NCI-H146 (cell line): ENCODE measurements at regions not wholly inside any gene's neighbourhood (a gene's known extent, or its start where the extent isn't known, plus 50 kb on each side); places are given as distances from the start of the nearest gene placed in this dataset.
"Not testable (repeated sequence)": the region's sequence is repeated elsewhere in the genome, so short reads cannot be mapped to it uniquely, and the experiment has no call there.

ENCODE experiments used
- DNase-seq: peaks from one replicate; lab custom pipeline; 2025; lab: John Stamatoyannopoulos, UW

DNA sequence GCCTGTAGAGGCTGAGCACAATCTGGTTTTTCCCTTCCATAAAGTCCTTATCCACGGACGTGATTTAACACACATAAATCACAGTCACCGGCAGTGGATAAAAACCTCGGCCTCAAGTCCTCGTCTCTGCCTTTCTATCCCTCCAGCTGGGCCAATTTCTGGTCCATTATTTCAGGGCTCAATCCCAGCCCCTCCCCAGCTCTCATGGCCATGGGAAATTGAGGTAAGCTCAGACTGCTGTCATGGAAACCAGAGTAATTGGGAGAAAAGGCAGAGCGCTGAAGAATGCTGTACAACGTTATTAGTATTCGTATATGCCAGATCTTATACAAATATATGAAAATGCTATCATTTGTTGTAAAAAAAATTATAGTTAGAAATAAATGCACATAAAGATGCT, 86.2 kb upstream of the USP29 start:
- DNase-seq: no peak

DNA sequence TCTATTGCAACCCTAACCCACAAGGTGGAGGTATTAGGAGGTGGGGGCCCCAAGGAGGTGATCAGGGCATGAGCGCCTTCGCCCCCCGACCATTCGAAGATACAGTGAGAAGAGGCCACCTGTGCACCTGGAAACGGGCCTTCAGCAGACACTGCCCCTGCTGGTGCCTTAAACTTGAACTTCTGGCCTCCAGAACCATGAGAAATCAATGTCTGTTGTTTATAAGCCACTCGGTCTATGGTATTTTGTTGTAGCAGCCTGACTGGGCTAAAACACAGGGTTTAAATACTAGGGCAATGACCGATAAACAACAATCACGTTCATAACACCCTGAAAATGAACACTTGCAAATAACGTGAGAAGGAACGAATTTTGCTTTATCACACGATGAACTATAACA, 85.2 kb upstream of the USP29 start:
- DNase-seq: no peak

- DNase-seq: not testable (repeated sequence)
Measured at GRCh38 chr19:57035740-57036139, 84.0 kb upstream of the USP29 start.

- no peak for DNase-seq
Measured at GRCh38 chr19:57037556-57037955, 82.2 kb upstream of the USP29 start.

GRCh38 chr19:57047743-57048142, 72.0 kb upstream of the USP29 start:
- DNase-seq: no peak

GRCh38 chr19:57050863-57051262, 68.9 kb upstream of the USP29 start:
- DNase-seq: no peak

DNA sequence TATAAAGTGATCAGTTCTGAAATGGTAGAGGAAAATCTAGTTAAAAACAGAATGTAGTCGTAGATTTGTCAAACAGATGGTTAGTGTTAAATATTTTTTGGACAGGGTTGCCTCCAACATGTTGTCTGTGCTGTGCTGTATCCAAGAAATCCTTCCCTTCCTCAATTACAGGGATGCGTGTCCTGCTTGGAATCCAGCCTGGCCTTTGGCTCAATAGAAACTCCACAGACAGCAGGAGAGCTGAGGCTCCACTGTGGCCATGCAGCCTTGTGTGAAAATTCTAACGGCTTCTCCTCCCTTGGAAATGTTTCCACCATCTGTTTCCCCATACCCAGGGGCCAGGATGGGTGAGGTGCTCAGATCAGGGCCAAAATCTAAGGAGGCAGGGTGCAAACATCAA, 67.7 kb upstream of the USP29 start:
- DNase-seq: no peak

- no peak for DNase-seq
Measured at GRCh38 chr19:57053401-57053800, 66.4 kb upstream of the USP29 start.

GRCh38 chr19:57055956-57056355, 63.8 kb upstream of the USP29 start:
- DNase-seq: no peak

- DNase-seq: no peak
Measured at GRCh38 chr19:57057036-57057686, 62.6 kb upstream of the USP29 start.

- DNase-seq: no peak
Measured at GRCh38 chr19:57058871-57059270, 60.9 kb upstream of the USP29 start.

DNA sequence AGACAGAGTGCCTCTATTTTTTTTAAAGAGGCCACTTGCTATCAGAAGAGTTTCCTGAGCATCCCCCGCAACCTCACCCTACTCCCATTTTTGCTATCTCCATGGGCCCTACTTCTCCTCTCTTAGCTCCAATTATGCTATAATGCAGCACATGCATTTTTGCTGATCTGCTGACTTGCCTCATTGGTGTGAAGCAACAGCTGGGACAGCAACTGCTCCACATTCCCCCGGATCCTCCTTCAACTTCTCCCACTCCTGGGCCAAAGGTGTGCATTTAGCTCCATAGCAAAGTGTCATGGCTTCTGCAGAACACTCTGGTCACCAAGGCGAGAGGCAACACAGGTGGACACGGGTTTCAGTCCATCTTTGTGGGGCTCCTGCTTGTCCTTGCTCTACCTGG, 56.7 kb upstream of the USP29 start:
- no peak for DNase-seq

GRCh38 chr19:57067440-57067839, 52.3 kb upstream of the USP29 start:
- DNase-seq: no peak

DNA sequence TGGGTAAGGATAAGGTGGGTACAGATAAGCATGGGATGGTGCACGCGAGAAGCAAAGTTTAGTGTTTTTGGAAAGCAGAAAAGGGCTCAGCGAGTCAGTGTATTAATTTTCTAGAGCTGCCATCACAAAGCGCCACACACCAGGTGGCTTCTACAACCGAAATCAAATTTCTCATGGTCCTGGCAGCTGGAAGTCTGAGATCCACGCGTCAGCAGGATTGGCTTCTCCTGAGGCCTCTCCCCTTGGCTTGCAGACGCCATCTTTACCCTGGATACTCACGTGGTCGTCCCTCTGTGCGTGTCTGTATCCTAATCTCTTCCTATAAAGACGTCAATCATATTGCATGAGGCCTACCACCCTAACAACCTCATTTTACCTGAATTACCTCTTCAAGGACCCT, 51.5 kb upstream of the USP29 start:
- DNase-seq: no peak

DNA sequence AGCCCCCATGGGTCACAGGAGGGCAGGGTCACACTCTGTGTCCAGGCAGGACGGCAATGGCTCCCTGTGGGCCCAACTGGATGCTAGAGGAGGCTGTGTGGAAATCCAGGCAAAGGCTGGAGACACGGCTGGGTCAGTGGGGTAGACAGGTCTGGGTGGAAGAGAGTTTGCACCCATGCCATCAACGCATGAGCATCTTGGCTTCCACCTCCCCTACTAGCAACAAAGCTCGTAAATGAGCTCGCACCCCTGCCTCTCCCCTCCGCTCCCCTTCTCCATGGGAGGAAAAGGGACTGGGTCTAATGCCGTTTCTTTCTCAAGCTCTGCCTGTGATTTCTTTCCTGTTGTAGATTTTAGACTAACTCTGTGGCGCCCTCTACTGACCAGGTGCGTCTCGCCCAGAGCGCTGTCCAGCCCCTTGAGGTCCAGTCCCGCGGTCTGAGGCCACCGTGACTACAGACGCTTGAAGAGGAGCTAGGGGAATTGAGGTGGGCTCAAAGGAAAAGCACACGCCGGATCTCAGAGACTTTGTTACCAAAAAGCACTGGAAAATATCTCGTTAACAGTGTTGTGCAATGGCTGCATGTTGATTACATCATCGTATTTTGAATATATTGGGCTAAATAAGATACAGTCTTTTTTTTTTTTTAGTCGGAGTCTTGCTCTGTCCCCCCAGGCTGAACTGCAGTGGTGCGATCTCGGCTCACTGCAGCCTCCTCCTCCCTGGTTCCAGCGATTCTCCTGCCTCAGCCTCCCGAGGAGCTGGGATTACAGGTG, 50.7 kb upstream of the USP29 start:
- no peak for DNase-seq
